PC-3 (cell line): ENCODE measurements at regions not wholly inside any gene's neighbourhood (a gene's known extent, or its start where the extent isn't known, plus 50 kb on each side); places are given as distances from the start of the nearest gene placed in this dataset.

ENCODE experiments used
- CTCF ChIP-seq: fragments of 300-600 bp; sonication (generic); conservative IDR thresholded peaks from 2 replicates; pipeline ENCODE4 v1.5.1; 2017; ENCODE audit warnings: antibody characterized with exemption, low read depth, mild to moderate bottlenecking, low read length
- EZH2 ChIP-seq: fragments of 300-600 bp; sonication (generic); IDR thresholded peaks from one replicate; pipeline ENCODE4 v1.6.1; 2017; ENCODE audit warnings: antibody characterized with exemption, mild to moderate bottlenecking, low read length; ENCODE audit not compliant: unreplicated experiment
- EZH2phosphoT487 ChIP-seq: fragments of 300-600 bp; sonication (generic); IDR thresholded peaks from 2 replicates; pipeline ENCODE4 v1.6.1; 2018; ENCODE audit warnings: mild to moderate bottlenecking, antibody characterized with exemption, low read length, borderline replicate concordance

- TF ChIP-seq CTCF, result no peak
- TF ChIP-seq EZH2, result no peak
- TF ChIP-seq EZH2phosphoT487, result no peak
Observed at GRCh38 chr4:19379191-19379708, 872.5 kb upstream of the SLIT2 start.
